ENCODE measurements at regions not wholly inside any gene's neighbourhood (a gene's known extent, or its start where the extent isn't known, plus 50 kb on each side); places are given as distances from the start of the nearest gene placed in this dataset.

- no peak for DNase-seq
Measured at GRCh38 chr4:83171436-83172039, 57.0 kb upstream of the PLAC8 start.

- DNase-seq = no peak
Measured at GRCh38 chr4:83170952-83171399, 56.4 kb upstream of the PLAC8 start.

All from T1000 (cell line).